Esophagus squamous epithelium (tissue), 4 donors: ENCODE measurements at regions not wholly inside any gene's neighbourhood (a gene's known extent, or its start where the extent isn't known, plus 50 kb on each side); places are given as distances from the start of the nearest gene placed in this dataset.

Experiments used
- CTCF ChIP-seq, 6 experiments: fragments of 450-650 bp in 4 of 6; fragments of 200-600 bp in 2 of 6; sonication (generic) in 2 of 6; IDR thresholded peaks; one replicate each; pipeline ENCODE4 v1.5.1; 2016 to 2019; ENCODE audit warnings: antibody characterized with exemption in 6 of 6, mild to moderate bottlenecking in 4 of 6, moderate library complexity in 4 of 6
- POLR2A ChIP-seq, 4 donors: fragments of 450-650 bp; IDR thresholded peaks; one replicate each; pipeline ENCODE4 v1.6.1; 2017; ENCODE audit warnings: antibody characterized with exemption in 4 of 4, mild to moderate bottlenecking in 4 of 4, moderate library complexity in 3 of 4

DNA sequence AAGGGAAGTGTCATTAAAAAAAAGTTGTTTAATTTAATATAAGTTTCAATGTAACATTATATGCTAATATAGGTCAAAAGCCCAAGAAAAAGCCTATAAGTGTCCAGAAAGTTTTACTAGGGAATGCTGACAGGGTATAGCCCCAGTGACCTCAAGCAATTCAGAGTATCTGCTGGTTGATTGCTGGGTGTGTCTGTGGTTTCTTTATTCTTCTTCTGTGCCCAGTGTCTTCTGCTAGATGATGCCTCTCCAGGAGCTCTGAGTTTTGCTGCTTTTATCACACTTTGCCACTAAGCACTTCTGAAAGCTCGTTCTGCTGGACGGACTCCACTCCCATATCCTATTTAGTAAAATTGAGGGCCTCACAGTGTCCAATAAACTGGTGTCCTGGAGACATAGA lies 212.2 kb upstream of the NRG3 start:
- TF ChIP-seq CTCF (IDR thresholded peaks at IDR 0.05) (no peak), POLR2A (IDR thresholded peaks at IDR 0.05) (no peak)
